Stimulated activated naive CD8-positive, alpha-beta T cell treated with anti-CD3 and anti-CD28 coated beads, Interleukin-15, Interleukin-2, amounts not matched to agents 100 ng/mL and 50 ng/mL, for 24 hours (primary cell): ENCODE measurements at regions not wholly inside any gene's neighbourhood (a gene's known extent, or its start where the extent isn't known, plus 50 kb on each side); places are given as distances from the start of the nearest gene placed in this dataset.

Source experiments
- H3K27ac Mint-ChIP-seq: one replicate; pipeline ENCODE4 v1.8.0; 2021; ENCODE audit warnings: mild to moderate bottlenecking, mixed read lengths
- H3K27me3 Mint-ChIP-seq: one replicate; pipeline ENCODE4 v1.8.0; 2021; ENCODE audit warnings: mixed read lengths
- H3K36me3 Mint-ChIP-seq: one replicate; pipeline ENCODE4 v1.8.0; 2021; ENCODE audit warnings: low read depth, mixed read lengths
- H3K4me1 Mint-ChIP-seq: one replicate; pipeline ENCODE4 v1.8.0; 2021; ENCODE audit warnings: low read depth, mixed read lengths
- H3K4me3 Mint-ChIP-seq: one replicate; pipeline ENCODE4 v1.8.0; 2021; ENCODE audit warnings: mild to moderate bottlenecking, mixed read lengths
- H3K9me3 Mint-ChIP-seq: one replicate; pipeline ENCODE4 v1.8.0; 2021; ENCODE audit warnings: mixed read lengths

- no peaks in the 10 kb centered on the region for H3K36me3 Mint-ChIP-seq
- H3K4me3 Mint-ChIP-seq: no peak overlapping the region
- H3K27me3 Mint-ChIP-seq: no peaks in the 10 kb centered on the region
- H3K27ac Mint-ChIP-seq: no peak overlapping the region
- no peaks in the 10 kb centered on the region for H3K9me3 Mint-ChIP-seq
- no peaks in the 10 kb centered on the region for H3K4me1 Mint-ChIP-seq
Measured at GRCh38 chr15:62722237-62722636, 320.3 kb upstream of the TPM1 start.

DNA sequence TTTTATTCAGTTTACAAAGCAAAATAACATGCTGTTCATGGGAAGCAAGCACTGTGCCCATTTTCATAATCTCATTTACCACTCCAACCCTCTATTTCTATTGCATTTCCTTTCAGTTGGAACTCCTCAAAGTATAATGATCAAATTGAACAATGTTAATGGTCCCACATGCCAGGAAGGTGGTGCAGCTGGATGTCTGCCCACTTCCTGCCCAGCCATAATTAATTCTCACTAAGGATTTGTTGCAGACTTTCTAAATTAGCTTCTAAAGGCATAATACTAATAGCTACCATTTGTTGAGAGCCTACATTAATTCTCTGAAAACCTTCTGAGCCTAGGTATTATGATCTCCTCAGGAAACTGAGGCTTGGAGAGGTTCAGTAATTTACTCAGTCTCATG, 316.1 kb upstream of the TPM1 start:
- Mint-ChIP-seq H3K4me3 (no peak overlapping the region), H3K27ac (no peak overlapping the region), H3K27me3 (peaks cover 12% of the 10 kb centered on the region), H3K36me3 (no peaks in the 10 kb centered on the region), H3K4me1 (no peaks in the 10 kb centered on the region), H3K9me3 (peaks cover 4% of the 10 kb centered on the region)

GRCh38 chr15:62727501-62727900, 315.0 kb upstream of the TPM1 start:
- Mint-ChIP-seq H3K9me3 (peaks cover 4% of the 10 kb centered on the region), H3K36me3 (no peaks in the 10 kb centered on the region), H3K4me3 (no peak overlapping the region), H3K4me1 (no peaks in the 10 kb centered on the region), H3K27ac (no peak overlapping the region), H3K27me3 (peaks cover 17% of the 10 kb centered on the region)

DNA sequence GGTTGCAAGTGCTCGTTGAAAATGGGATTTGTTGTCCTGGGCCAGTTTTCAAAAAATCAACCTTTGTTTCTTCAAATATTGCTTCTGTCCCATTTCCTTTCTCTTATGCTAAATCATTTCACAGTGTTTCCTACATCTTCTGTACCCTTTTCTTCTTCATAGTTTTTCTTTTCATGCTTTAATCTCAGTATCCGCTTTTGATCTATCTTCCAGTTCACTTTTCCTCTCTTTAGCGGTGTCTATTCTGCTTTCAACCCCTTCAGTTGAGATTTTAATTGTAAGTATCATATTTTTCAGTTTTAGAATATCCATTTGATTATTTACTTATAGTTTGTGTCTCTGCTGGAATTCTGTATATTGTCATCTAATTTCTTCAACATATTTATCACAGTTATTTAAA, 311.7 kb upstream of the TPM1 start:
- Mint-ChIP-seq H3K4me1 (no peaks in the 10 kb centered on the region), H3K36me3 (no peaks in the 10 kb centered on the region), H3K9me3 (peaks cover 4% of the 10 kb centered on the region), H3K4me3 (no peak overlapping the region), H3K27me3 (peaks cover 19% of the 10 kb centered on the region), H3K27ac (no peak overlapping the region)

DNA sequence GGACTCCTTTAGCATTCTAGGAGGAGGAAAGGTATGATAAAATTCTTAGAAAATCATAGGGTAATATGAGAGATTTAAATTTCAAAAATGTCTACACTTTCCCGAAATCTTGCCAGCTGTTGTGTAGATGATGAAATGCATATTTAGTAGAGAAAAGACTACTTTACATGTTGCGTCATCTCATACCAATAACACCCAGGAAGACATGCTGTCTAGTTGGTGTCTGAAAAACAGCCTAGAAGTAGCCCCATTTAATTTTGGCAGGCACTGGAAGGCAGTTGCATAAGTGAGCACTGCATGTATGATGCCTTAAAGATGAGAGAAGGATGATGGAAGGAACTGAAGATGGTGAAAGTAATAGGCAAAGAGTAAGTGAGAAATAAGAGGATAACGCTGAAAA, 310.5 kb upstream of the TPM1 start:
- H3K36me3 Mint-ChIP-seq: no peaks in the 10 kb centered on the region
- H3K4me3 Mint-ChIP-seq: no peak overlapping the region
- H3K4me1 Mint-ChIP-seq: no peaks in the 10 kb centered on the region
- peaks cover 4% of the 10 kb centered on the region for H3K9me3 Mint-ChIP-seq
- H3K27ac Mint-ChIP-seq: no peak overlapping the region
- H3K27me3 Mint-ChIP-seq: peaks cover 19% of the 10 kb centered on the region

DNA sequence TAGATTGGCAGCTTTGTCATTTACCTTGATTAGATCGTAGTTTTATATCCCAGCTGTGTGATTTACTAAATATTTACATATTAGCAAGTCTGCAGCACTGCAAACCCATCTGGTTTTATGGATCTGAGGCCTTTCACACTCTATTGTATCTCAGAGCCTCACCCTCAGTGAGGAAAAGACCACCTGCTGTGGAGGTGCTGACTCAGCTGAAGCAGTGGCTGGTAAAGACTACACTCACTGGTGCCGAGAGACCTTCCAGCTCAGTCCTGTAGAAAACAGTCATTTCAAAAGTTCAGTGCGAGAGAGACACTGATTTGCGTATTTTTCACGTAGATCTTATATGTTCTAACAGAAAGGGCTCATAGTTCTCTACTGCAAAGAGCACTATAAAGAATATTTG, 307.8 kb upstream of the TPM1 start:
- H3K9me3 Mint-ChIP-seq: peaks cover 4% of the 10 kb centered on the region
- peaks cover 15% of the 10 kb centered on the region for H3K27me3 Mint-ChIP-seq
- H3K4me1 Mint-ChIP-seq: no peaks in the 10 kb centered on the region
- no peak overlapping the region for H3K27ac Mint-ChIP-seq
- no peaks in the 10 kb centered on the region for H3K36me3 Mint-ChIP-seq
- H3K4me3 Mint-ChIP-seq: no peak overlapping the region

- Mint-ChIP-seq H3K27ac (no peak overlapping the region), H3K4me3 (no peak overlapping the region), H3K4me1 (no peaks in the 10 kb centered on the region)
Measured at GRCh38 chr15:62736756-62737155, 305.8 kb upstream of the TPM1 start.

DNA sequence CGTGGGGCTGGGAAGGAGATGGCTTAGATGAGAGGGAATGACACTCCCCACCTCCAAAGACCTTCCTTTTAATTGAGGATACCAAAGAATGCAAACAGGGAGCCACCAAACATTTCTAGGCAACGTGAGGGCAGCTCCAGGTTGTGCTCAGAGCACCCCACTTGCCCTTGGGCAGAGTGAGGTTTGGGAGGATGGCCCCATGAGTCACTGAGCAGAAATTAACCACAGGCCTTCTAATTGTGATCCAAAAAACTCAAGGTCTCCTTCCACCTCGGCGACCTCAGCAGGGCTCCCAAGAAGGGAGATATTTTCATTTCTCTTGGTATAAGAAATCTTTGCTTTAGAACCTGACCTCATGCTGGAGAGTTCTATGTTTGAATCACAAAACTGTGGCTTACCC, 305.0 kb upstream of the TPM1 start:
- Mint-ChIP-seq H3K27ac (no peak overlapping the region), H3K36me3 (no peaks in the 10 kb centered on the region), H3K4me1 (peaks cover 4% of the 10 kb centered on the region), H3K4me3 (no peak overlapping the region), H3K9me3 (no peaks in the 10 kb centered on the region), H3K27me3 (peaks cover 1% of the 10 kb centered on the region)

More at GRCh38 chr15:62736756-62737155, 305.8 kb upstream of the TPM1 start:
- Mint-ChIP-seq H3K27me3 (peaks cover 7% of the 10 kb centered on the region), H3K36me3 (no peaks in the 10 kb centered on the region), H3K9me3 (no peaks in the 10 kb centered on the region)

GRCh38 chr15:62739082-62739481, 303.5 kb upstream of the TPM1 start:
- Mint-ChIP-seq H3K36me3 (no peaks in the 10 kb centered on the region), H3K4me3 (no peak overlapping the region), H3K4me1 (peaks cover 7% of the 10 kb centered on the region), H3K27ac (no peak overlapping the region), H3K9me3 (no peaks in the 10 kb centered on the region), H3K27me3 (no peaks in the 10 kb centered on the region)

GRCh38 chr15:62739507-62739906, 303.0 kb upstream of the TPM1 start:
- Mint-ChIP-seq H3K27me3 (no peaks in the 10 kb centered on the region), H3K4me1 (peaks cover 7% of the 10 kb centered on the region), H3K36me3 (no peaks in the 10 kb centered on the region), H3K9me3 (no peaks in the 10 kb centered on the region), H3K27ac (no peak overlapping the region), H3K4me3 (no peak overlapping the region)

- H3K4me3 Mint-ChIP-seq: no peak overlapping the region
- no peaks in the 10 kb centered on the region for H3K9me3 Mint-ChIP-seq
- H3K4me1 Mint-ChIP-seq: peaks cover 7% of the 10 kb centered on the region
- H3K27me3 Mint-ChIP-seq: no peaks in the 10 kb centered on the region
- no peaks in the 10 kb centered on the region for H3K36me3 Mint-ChIP-seq
- H3K27ac Mint-ChIP-seq: no peak overlapping the region
Measured at GRCh38 chr15:62740141-62741004, 302.2 kb upstream of the TPM1 start.

DNA sequence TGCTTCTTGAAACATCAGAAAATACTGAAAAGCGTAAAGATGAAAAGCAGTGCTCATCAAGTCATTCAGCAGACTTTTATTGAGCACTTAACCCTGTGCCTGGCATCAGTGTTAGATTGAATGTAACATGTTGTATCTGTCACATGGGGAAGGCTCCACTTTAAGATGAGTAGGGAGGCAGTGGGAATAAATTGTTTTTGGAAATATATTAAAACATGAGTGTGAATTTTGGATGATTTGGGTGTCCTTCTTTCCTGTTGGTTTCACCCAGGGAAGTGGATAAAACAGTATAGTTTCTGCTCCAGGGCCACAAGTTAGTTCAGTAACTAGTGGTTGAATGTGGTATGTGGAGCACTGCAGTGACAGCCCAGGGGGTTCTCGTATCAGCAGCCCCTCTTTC, 301.4 kb upstream of the TPM1 start:
- H3K9me3 Mint-ChIP-seq: no peaks in the 10 kb centered on the region
- H3K4me3 Mint-ChIP-seq: no peak overlapping the region
- peaks cover 7% of the 10 kb centered on the region for H3K4me1 Mint-ChIP-seq
- no peak overlapping the region for H3K27ac Mint-ChIP-seq
- no peaks in the 10 kb centered on the region for H3K27me3 Mint-ChIP-seq
- H3K36me3 Mint-ChIP-seq: no peaks in the 10 kb centered on the region

GRCh38 chr15:62742409-62743171, 300.0 kb upstream of the TPM1 start:
- Mint-ChIP-seq H3K4me3 (peak overlapping the region; percentile 13), H3K27ac (no peak overlapping the region), H3K27me3 (no peaks in the 10 kb centered on the region), H3K9me3 (no peaks in the 10 kb centered on the region), H3K4me1 (peaks cover 7% of the 10 kb centered on the region), H3K36me3 (no peaks in the 10 kb centered on the region)

GRCh38 chr15:62745621-62746225, 296.8 kb upstream of the TPM1 start:
- Mint-ChIP-seq H3K27ac (no peak overlapping the region), H3K4me1 (peaks cover 7% of the 10 kb centered on the region), H3K9me3 (no peaks in the 10 kb centered on the region)

GRCh38 chr15:62748196-62748595, 294.4 kb upstream of the TPM1 start:
- H3K27ac Mint-ChIP-seq: no peak overlapping the region
- H3K4me3 Mint-ChIP-seq: no peak overlapping the region
- no peaks in the 10 kb centered on the region for H3K4me1 Mint-ChIP-seq
- H3K27me3 Mint-ChIP-seq: no peaks in the 10 kb centered on the region
- H3K9me3 Mint-ChIP-seq: no peaks in the 10 kb centered on the region
- no peaks in the 10 kb centered on the region for H3K36me3 Mint-ChIP-seq

More at GRCh38 chr15:62745621-62746225, 296.8 kb upstream of the TPM1 start:
- Mint-ChIP-seq H3K27me3 (no peaks in the 10 kb centered on the region), H3K4me3 (no peak overlapping the region), H3K36me3 (no peaks in the 10 kb centered on the region)
